ENCODE measurements at regions not wholly inside any gene's neighbourhood (a gene's known extent, or its start where the extent isn't known, plus 50 kb on each side); places are given as distances from the start of the nearest gene placed in this dataset.

DNA sequence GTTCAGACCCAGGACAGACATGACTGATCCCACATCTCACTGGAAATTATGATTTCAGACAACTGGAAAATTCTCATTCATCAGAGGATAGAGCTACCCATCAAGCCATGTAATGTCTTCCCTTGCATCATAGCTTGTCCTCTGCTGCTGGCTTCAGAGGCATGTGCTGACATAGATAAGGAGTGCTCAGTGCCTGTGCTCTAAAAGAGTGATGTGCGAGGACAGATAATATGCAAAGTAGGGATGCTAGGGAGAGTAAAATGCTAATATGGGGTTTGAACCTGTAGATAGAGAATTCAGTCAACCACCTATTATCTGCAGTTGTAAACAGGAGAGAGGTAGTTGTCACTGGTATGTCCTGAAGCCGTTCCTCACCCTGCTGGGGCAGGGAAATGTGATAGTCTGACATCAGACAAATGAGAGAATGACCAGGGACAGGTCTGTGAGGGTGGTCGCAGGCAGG, 349.7 kb upstream of the CCL2 start:
- in situ Hi-C loops (cut with HindIII; ENCODE audit: low sequenced_read_pairs): no loop called here
- no peak overlapping the region for H3K4me3 ChIP-seq (ENCODE audit: low read depth, low read length)
- TF ChIP-seq, protein P1, sequence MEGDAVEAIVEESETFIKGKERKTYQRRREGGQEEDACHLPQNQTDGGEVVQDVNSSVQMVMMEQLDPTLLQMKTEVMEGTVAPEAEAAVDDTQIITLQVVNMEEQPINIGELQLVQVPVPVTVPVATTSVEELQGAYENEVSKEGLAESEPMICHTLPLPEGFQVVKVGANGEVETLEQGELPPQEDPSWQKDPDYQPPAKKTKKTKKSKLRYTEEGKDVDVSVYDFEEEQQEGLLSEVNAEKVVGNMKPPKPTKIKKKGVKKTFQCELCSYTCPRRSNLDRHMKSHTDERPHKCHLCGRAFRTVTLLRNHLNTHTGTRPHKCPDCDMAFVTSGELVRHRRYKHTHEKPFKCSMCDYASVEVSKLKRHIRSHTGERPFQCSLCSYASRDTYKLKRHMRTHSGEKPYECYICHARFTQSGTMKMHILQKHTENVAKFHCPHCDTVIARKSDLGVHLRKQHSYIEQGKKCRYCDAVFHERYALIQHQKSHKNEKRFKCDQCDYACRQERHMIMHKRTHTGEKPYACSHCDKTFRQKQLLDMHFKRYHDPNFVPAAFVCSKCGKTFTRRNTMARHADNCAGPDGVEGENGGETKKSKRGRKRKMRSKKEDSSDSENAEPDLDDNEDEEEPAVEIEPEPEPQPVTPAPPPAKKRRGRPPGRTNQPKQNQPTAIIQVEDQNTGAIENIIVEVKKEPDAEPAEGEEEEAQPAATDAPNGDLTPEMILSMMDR (IDR thresholded peaks at IDR 0.05; ENCODE audit: low read depth, low read length): no peak
- DNase-seq (ENCODE audit: low read depth, low spot score): no peak

DNA sequence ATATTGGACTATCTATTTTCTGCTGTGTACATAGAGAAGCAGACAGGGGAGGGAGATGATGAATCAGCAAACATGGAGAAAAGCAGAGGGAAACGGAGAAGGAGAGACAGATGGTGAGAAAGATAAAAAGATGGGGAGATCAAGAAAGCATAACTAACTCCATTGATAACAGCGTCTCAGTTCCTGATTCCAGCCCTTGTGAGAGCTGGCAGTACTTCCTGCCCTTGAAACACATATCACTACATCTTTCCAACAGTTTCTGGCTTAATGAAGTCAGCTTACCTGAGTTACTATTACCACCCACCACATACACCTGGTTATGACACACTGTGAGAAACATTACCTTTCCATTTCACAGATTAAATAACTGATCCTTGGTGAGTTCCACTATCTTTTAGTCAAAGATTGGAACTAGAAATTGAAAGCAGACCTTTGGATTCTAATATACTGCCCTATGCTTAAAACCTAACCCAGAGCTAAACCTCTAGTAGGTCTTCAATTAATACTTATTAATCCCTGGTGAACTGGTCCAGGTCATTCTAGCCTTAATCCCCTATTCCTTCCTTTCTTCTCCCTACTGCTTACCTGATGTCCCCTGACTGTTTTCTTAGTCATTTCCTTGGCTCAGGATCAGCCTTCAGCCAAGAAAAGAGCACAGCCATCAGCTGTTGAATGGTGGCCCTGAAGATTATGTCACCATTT, 346.6 kb upstream of the CCL2 start:
- no peak overlapping the region for H3K4me3 ChIP-seq (ENCODE audit: low read depth, low read length)
- DNase-seq (ENCODE audit: low read depth, low spot score): no peak
- TF ChIP-seq, protein P1 (IDR thresholded peaks at IDR 0.05; ENCODE audit: low read depth, low read length): no peak
- in situ Hi-C loops (cut with HindIII; ENCODE audit: low sequenced_read_pairs): no loop called here

DNA sequence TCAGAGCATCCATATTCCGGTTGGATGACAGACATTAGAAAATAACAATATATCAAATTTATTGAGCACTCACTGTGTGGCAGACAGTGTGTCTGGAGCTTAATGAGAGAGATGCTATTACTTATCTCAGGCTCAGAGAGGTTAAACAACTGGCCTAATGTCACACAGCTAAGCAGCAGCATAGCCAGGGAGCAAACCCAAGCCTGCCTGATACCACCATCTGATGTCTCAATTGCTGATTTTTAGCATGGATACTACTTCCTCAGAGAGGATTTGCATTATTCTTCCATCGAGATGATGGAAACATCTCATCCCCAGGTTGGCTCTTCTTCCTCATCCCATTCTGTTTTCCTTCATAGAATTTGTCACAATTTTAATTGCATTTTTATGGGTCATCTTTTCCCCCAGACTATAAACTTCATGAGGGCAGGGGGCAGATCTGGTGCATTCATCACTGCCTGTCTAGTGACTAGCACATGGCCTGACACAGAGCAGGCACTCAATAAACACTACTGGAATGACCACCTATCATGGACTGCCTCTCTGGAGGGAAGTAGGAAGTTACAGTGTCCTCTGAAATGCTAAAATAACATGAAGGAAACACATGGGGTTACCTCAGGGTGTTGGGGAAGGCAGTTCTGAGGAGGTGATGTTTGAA, 344.8 kb upstream of the CCL2 start:
- DNase-seq (ENCODE audit: low read depth, low spot score): no peak
- no peak overlapping the region for H3K4me3 ChIP-seq (ENCODE audit: low read depth, low read length)
- TF ChIP-seq, protein P1 (IDR thresholded peaks at IDR 0.05; ENCODE audit: low read depth, low read length): no peak
- in situ Hi-C loops (cut with HindIII; ENCODE audit: low sequenced_read_pairs): no loop called here

- H3K4me3 ChIP-seq (ENCODE audit: low read depth, low read length): no peak overlapping the region
- in situ Hi-C loops (cut with HindIII; ENCODE audit: low sequenced_read_pairs): no loop called here
- TF ChIP-seq, protein P1 (IDR thresholded peaks at IDR 0.05; ENCODE audit: low read depth, low read length): no peak
- DNase-seq (ENCODE audit: low read depth, low spot score): no peak
These were observed 341.0 kb upstream of the CCL2 start for GRCh38 chr17:33914125-33914524.

GRCh38 chr17:33922971-33923370, 332.1 kb upstream of the CCL2 start:
- no peak for DNase-seq (ENCODE audit: low read depth, low spot score)
- in situ Hi-C loops (cut with HindIII; ENCODE audit: low sequenced_read_pairs): no loop called here
- no peak overlapping the region for H3K4me3 ChIP-seq (ENCODE audit: low read depth, low read length)
- TF ChIP-seq, protein P1 (IDR thresholded peaks at IDR 0.05; ENCODE audit: low read depth, low read length): no peak

DNA sequence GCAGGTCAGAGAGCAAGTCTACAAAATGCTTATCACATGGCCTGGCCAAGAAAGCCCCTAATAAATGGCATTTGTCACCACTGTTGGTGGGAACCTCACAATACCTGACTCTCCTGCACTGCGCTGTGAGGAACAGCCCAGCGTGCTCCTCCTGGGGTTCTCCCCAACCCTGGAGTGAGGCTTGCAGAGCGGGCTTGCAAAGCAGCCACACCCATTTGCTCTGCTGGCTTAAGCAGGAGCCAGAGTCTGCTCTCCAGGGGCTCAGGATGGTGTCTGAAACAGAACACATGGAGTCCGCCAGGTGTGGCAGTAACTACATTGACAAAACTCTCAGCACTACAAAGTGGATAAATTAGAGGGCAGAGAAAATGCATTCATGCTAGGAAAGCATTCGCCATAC, 331.0 kb upstream of the CCL2 start:
- in situ Hi-C loops (cut with HindIII; ENCODE audit: low sequenced_read_pairs): no loop called here
- TF ChIP-seq, protein P1 (IDR thresholded peaks at IDR 0.05; ENCODE audit: low read depth, low read length): no peak
- H3K4me3 ChIP-seq (ENCODE audit: low read depth, low read length): no peak overlapping the region
- DNase-seq (ENCODE audit: low read depth, low spot score): no peak
